ENCODE measurements at regions not wholly inside any gene's neighbourhood (a gene's known extent, or its start where the extent isn't known, plus 50 kb on each side); places are given as distances from the start of the nearest gene placed in this dataset.

- POLR2A ChIA-PET (ENCODE audit: low non-redundant PET), result no interaction called here
- no peak overlapping the region for H3K4me3 ChIP-seq (ENCODE audit: low read depth, low read length, poor library complexity, severe bottlenecking)
- no peak for DNase-seq (ENCODE audit: low spot score)
- CTCF ChIA-PET, result no interaction called here
- BruUV-seq (replicated peaks), result no TSS peak
- H3K27me3 ChIP-seq (replicated peaks; ENCODE audit: insufficient read depth, low read depth, low read length, poor library complexity), result no peaks in the 10 kb centered on the region
- H3K9me3 ChIP-seq (ENCODE audit: low read depth, low read length, poor library complexity, severe bottlenecking), result no peaks in the 10 kb centered on the region
- intact Hi-C loops (cut with micrococcal nuclease; ENCODE audit: unreplicated experiment), result no loop called here
- TF ChIP-seq EZH2 (IDR thresholded peaks at IDR 0.05; ENCODE audit: borderline replicate concordance, low read depth, low read length, poor library complexity, severe bottlenecking), result no peak
- TF ChIP-seq CTCF (conservative IDR thresholded peaks at IDR 0.05; ENCODE audit: low read depth, low read length), result no peak
- no peaks in the 10 kb centered on the region for H3K4me1 ChIP-seq (ENCODE audit: insufficient read depth, low read length, poor library complexity, severe bottlenecking)
- no peaks in the 10 kb centered on the region for H3K36me3 ChIP-seq (ENCODE audit: insufficient read depth, low read length, poor library complexity, severe bottlenecking)
- H3K27ac ChIP-seq (ENCODE audit: low read depth, low read length, poor library complexity, severe bottlenecking), result no peak overlapping the region
Measured at GRCh38 chr10:85454386-85454785, 912.2 kb downstream of the GRID1 start.

GRCh38 chr10:85457191-85457590 is 909.4 kb downstream of the GRID1 start:
- intact Hi-C loops (cut with micrococcal nuclease; ENCODE audit: unreplicated experiment), result no loop called here
- POLR2A ChIA-PET (ENCODE audit: low non-redundant PET), result no interaction called here
- CTCF ChIA-PET, result no interaction called here
- no peak for DNase-seq (ENCODE audit: low spot score)
- Histone ChIP-seq H3K4me1 (ENCODE audit: insufficient read depth, low read length, poor library complexity, severe bottlenecking) (no peaks in the 10 kb centered on the region), H3K9me3 (ENCODE audit: low read depth, low read length, poor library complexity, severe bottlenecking) (no peaks in the 10 kb centered on the region), H3K4me3 (ENCODE audit: low read depth, low read length, poor library complexity, severe bottlenecking) (no peak overlapping the region), H3K27me3 (replicated peaks; ENCODE audit: insufficient read depth, low read depth, low read length, poor library complexity) (no peaks in the 10 kb centered on the region), H3K36me3 (ENCODE audit: insufficient read depth, low read length, poor library complexity, severe bottlenecking) (no peaks in the 10 kb centered on the region), H3K27ac (ENCODE audit: low read depth, low read length, poor library complexity, severe bottlenecking) (no peak overlapping the region)
- no peak for TF ChIP-seq CTCF (conservative IDR thresholded peaks at IDR 0.05; ENCODE audit: low read depth, low read length)
- no peak for TF ChIP-seq EZH2 (IDR thresholded peaks at IDR 0.05; ENCODE audit: borderline replicate concordance, low read depth, low read length, poor library complexity, severe bottlenecking)
- BruUV-seq (replicated peaks), result no TSS peak

- CTCF ChIA-PET, result no interaction called here
- Histone ChIP-seq H3K4me3 (ENCODE audit: low read depth, low read length, poor library complexity, severe bottlenecking) (no peak overlapping the region), H3K36me3 (ENCODE audit: insufficient read depth, low read length, poor library complexity, severe bottlenecking) (no peaks in the 10 kb centered on the region), H3K4me1 (ENCODE audit: insufficient read depth, low read length, poor library complexity, severe bottlenecking) (no peaks in the 10 kb centered on the region), H3K9me3 (ENCODE audit: low read depth, low read length, poor library complexity, severe bottlenecking) (no peaks in the 10 kb centered on the region), H3K27ac (ENCODE audit: low read depth, low read length, poor library complexity, severe bottlenecking) (no peak overlapping the region), H3K27me3 (replicated peaks; ENCODE audit: insufficient read depth, low read depth, low read length, poor library complexity) (no peaks in the 10 kb centered on the region)
- intact Hi-C loops (cut with micrococcal nuclease; ENCODE audit: unreplicated experiment), result no loop called here
- no peak for TF ChIP-seq CTCF (conservative IDR thresholded peaks at IDR 0.05; ENCODE audit: low read depth, low read length)
- TF ChIP-seq EZH2 (IDR thresholded peaks at IDR 0.05; ENCODE audit: borderline replicate concordance, low read depth, low read length, poor library complexity, severe bottlenecking), result no peak
- no peak for DNase-seq (ENCODE audit: low spot score)
- BruUV-seq (replicated peaks), result no TSS peak
- POLR2A ChIA-PET (ENCODE audit: low non-redundant PET), result no interaction called here
Measured at GRCh38 chr10:85458324-85458723, 908.3 kb downstream of the GRID1 start.
